GM23338 (cell line): ENCODE measurements at regions not wholly inside any gene's neighbourhood (a gene's known extent, or its start where the extent isn't known, plus 50 kb on each side); places are given as distances from the start of the nearest gene placed in this dataset.

Source experiments
- ATAC-seq: fragments of 200-7000 bp; cut with Tn5 transposase; 3 replicates; pipeline ENCODE4 v1.9.1; 2020
- DNase-seq: peaks from one replicate; pipeline ENCODE4 v3.0.0-alpha.2; 2015; ENCODE audit warnings: low spot score
- H2AFZ ChIP-seq: fragments of 200-600 bp; sonication (generic); 2 replicates; pipeline ENCODE4 v1.8.0; 2016; ENCODE audit warnings: antibody characterized with exemption, mild to moderate bottlenecking, moderate library complexity
- H3F3A ChIP-seq: fragments of 200-600 bp; sonication (generic); replicated peaks from 2 replicates; pipeline ENCODE4 v1.8.0; 2017; ENCODE audit warnings: antibody characterized with exemption, mixed run types, low read depth
- H3K27ac ChIP-seq: fragments of 200-600 bp; sonication (generic); 2 replicates; pipeline ENCODE4 v1.6.1; 2016; ENCODE audit warnings: low read depth
- H3K27me3 ChIP-seq: fragments of 200-600 bp; sonication (generic); 2 replicates; pipeline ENCODE4 v1.8.0; 2016; ENCODE audit warnings: mild to moderate bottlenecking, mixed run types, moderate library complexity; ENCODE audit not compliant: insufficient read depth
- H3K36me3 ChIP-seq: fragments of 200-600 bp; sonication (generic); 2 replicates; pipeline ENCODE4 v1.8.0; 2016; ENCODE audit warnings: mild to moderate bottlenecking; ENCODE audit not compliant: insufficient read depth
- H3K4me1 ChIP-seq: fragments of 200-600 bp; sonication (generic); 2 replicates; pipeline ENCODE4 v1.8.0; 2016; ENCODE audit warnings: mild to moderate bottlenecking, moderate library complexity; ENCODE audit not compliant: insufficient read depth
- H3K4me2 ChIP-seq: fragments of 200-600 bp; sonication (generic); 2 replicates; pipeline ENCODE4 v1.7.1; 2017; ENCODE audit warnings: mixed run types
- H3K4me3 ChIP-seq: fragments of 200-600 bp; sonication (generic); 2 replicates; pipeline ENCODE4 v1.6.1; 2016; ENCODE audit warnings: mixed run types
- H3K79me2 ChIP-seq: fragments of 200-600 bp; sonication (generic); replicated peaks from 2 replicates; pipeline ENCODE4 v1.8.0; 2017; ENCODE audit warnings: mild to moderate bottlenecking; ENCODE audit not compliant: insufficient read depth
- H3K9me2 ChIP-seq: fragments of 200-600 bp; sonication (generic); 2 replicates; pipeline ENCODE4 v1.8.0; 2017; ENCODE audit not compliant: insufficient read depth
- H4K20me1 ChIP-seq: fragments of 200-600 bp; sonication (generic); replicated peaks from 2 replicates; pipeline ENCODE4 v1.8.0; 2017; ENCODE audit warnings: mild to moderate bottlenecking; ENCODE audit not compliant: insufficient read depth
- H3K27ac Mint-ChIP-seq: 2 replicates; pipeline ENCODE4 v1.8.0; 2020; ENCODE audit warnings: inconsistent platforms, mild to moderate bottlenecking, moderate library complexity, mixed read lengths
- H3K27me3 Mint-ChIP-seq: 3 replicates; pipeline ENCODE4 v1.8.0; 2022; ENCODE audit warnings: low read depth, mild to moderate bottlenecking, moderate library complexity, mixed read lengths, inconsistent platforms; ENCODE audit not compliant: insufficient read depth, poor library complexity
- H3K36me3 Mint-ChIP-seq: 3 replicates; pipeline ENCODE4 v1.8.0; 2021; ENCODE audit warnings: low read depth, mild to moderate bottlenecking, inconsistent platforms, moderate library complexity, mixed read lengths
- H3K4me1 Mint-ChIP-seq: 3 replicates; pipeline ENCODE4 v1.8.0; 2020; ENCODE audit warnings: mild to moderate bottlenecking, inconsistent platforms, mixed read lengths
- H3K4me3 Mint-ChIP-seq: 3 replicates; pipeline ENCODE4 v1.8.0; 2021; ENCODE audit warnings: moderate library complexity, mild to moderate bottlenecking, inconsistent platforms, mixed read lengths
- H3K9me3 Mint-ChIP-seq: 3 replicates; pipeline ENCODE4 v1.8.0; 2020; ENCODE audit warnings: moderate library complexity, mild to moderate bottlenecking, inconsistent platforms, mixed read lengths
- CREB1 ChIP-seq: fragments of 250-450 bp; sonication (Bioruptor Pico); IDR thresholded peaks from 2 replicates; pipeline ENCODE4 v1.5.0; 2020; ENCODE audit warnings: low read depth, mild to moderate bottlenecking, moderate library complexity
- EZH2 ChIP-seq: fragments of 200-600 bp; sonication (generic); IDR thresholded peaks from one replicate; pipeline ENCODE4 v1.8.0; 2017; ENCODE audit warnings: antibody characterized with exemption, mild to moderate bottlenecking, low read depth; ENCODE audit not compliant: unreplicated experiment
- EZH2phosphoT487 ChIP-seq: fragments of 200-600 bp; sonication (generic); IDR thresholded peaks from one replicate; pipeline ENCODE4 v1.8.1; 2018; ENCODE audit warnings: antibody characterized with exemption; ENCODE audit not compliant: unreplicated experiment
- JUNB ChIP-seq: IDR thresholded peaks from one replicate; pipeline ENCODE4 v1.6.1; 2016; ENCODE audit warnings: antibody characterized with exemption; ENCODE audit not compliant: unreplicated experiment
- NANOG ChIP-seq: IDR thresholded peaks from 2 replicates; pipeline ENCODE4 v1.6.1; 2016; ENCODE audit warnings: antibody characterized with exemption, borderline replicate concordance
- POLR2AphosphoS5 ChIP-seq: IDR thresholded peaks from 2 replicates; pipeline ENCODE4 v1.6.1; 2016; ENCODE audit warnings: antibody characterized with exemption, low read depth
- STAT1 ChIP-seq: IDR thresholded peaks from one replicate; pipeline ENCODE4 v1.6.1; 2016; ENCODE audit warnings: antibody characterized with exemption; ENCODE audit not compliant: unreplicated experiment
- ZNF114 ChIP-seq: fragments of 250-450 bp; sonication (Bioruptor Pico); IDR thresholded peaks from 2 replicates; pipeline ENCODE4 v1.5.0; 2020; ENCODE audit warnings: mild to moderate bottlenecking, moderate library complexity
- ZNF331 ChIP-seq: fragments of 250-450 bp; sonication (Bioruptor Pico); IDR thresholded peaks from 2 replicates; pipeline ENCODE4 v1.5.0; 2020; ENCODE audit warnings: low read depth, mild to moderate bottlenecking, moderate library complexity
- TF ChIP-seq, protein P1 (sequence below): fragments of 250-450 bp; sonication (Bioruptor Pico); IDR thresholded peaks from 2 replicates; pipeline ENCODE4 v1.5.0; 2020; ENCODE audit warnings: mild to moderate bottlenecking, moderate library complexity
- TF ChIP-seq, protein P2 (sequence below), 2 experiments: fragments of 200-600 bp in 1 of 2; sonication (generic) in 1 of 2; conservative IDR thresholded peaks; 2 replicates each; pipeline versions ENCODE4 v1.5.1 to v1.6.1; 2016 to 2017; ENCODE audit warnings: antibody characterized with exemption in 2 of 2, low read depth in 2 of 2, mild to moderate bottlenecking in 2 of 2, moderate library complexity in 1 of 2
- TF ChIP-seq, protein P3 (sequence below): IDR thresholded peaks from 2 replicates; pipeline ENCODE4 v1.6.1; 2016; ENCODE audit warnings: antibody characterized with exemption

DNA sequence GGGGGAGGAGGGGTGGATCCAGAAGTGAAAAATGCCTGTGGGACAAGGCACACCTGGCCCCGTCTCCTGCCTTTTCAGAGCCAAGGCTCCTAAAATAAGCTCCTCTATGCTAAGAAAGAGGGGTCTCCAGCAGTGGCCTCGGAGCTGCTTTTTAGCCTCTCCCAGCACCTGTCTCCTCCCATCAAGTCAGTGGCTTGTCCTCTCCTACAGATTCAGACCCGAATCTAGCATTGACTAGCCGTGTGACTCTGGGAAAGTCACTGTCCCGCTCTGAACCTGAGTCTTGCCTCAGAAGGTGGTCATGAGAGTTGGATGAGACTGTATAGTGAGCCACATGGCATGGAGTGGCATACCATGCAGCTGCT lies 90.8 kb upstream of the THY1 start (continued):
- TF ChIP-seq, protein P1, sequence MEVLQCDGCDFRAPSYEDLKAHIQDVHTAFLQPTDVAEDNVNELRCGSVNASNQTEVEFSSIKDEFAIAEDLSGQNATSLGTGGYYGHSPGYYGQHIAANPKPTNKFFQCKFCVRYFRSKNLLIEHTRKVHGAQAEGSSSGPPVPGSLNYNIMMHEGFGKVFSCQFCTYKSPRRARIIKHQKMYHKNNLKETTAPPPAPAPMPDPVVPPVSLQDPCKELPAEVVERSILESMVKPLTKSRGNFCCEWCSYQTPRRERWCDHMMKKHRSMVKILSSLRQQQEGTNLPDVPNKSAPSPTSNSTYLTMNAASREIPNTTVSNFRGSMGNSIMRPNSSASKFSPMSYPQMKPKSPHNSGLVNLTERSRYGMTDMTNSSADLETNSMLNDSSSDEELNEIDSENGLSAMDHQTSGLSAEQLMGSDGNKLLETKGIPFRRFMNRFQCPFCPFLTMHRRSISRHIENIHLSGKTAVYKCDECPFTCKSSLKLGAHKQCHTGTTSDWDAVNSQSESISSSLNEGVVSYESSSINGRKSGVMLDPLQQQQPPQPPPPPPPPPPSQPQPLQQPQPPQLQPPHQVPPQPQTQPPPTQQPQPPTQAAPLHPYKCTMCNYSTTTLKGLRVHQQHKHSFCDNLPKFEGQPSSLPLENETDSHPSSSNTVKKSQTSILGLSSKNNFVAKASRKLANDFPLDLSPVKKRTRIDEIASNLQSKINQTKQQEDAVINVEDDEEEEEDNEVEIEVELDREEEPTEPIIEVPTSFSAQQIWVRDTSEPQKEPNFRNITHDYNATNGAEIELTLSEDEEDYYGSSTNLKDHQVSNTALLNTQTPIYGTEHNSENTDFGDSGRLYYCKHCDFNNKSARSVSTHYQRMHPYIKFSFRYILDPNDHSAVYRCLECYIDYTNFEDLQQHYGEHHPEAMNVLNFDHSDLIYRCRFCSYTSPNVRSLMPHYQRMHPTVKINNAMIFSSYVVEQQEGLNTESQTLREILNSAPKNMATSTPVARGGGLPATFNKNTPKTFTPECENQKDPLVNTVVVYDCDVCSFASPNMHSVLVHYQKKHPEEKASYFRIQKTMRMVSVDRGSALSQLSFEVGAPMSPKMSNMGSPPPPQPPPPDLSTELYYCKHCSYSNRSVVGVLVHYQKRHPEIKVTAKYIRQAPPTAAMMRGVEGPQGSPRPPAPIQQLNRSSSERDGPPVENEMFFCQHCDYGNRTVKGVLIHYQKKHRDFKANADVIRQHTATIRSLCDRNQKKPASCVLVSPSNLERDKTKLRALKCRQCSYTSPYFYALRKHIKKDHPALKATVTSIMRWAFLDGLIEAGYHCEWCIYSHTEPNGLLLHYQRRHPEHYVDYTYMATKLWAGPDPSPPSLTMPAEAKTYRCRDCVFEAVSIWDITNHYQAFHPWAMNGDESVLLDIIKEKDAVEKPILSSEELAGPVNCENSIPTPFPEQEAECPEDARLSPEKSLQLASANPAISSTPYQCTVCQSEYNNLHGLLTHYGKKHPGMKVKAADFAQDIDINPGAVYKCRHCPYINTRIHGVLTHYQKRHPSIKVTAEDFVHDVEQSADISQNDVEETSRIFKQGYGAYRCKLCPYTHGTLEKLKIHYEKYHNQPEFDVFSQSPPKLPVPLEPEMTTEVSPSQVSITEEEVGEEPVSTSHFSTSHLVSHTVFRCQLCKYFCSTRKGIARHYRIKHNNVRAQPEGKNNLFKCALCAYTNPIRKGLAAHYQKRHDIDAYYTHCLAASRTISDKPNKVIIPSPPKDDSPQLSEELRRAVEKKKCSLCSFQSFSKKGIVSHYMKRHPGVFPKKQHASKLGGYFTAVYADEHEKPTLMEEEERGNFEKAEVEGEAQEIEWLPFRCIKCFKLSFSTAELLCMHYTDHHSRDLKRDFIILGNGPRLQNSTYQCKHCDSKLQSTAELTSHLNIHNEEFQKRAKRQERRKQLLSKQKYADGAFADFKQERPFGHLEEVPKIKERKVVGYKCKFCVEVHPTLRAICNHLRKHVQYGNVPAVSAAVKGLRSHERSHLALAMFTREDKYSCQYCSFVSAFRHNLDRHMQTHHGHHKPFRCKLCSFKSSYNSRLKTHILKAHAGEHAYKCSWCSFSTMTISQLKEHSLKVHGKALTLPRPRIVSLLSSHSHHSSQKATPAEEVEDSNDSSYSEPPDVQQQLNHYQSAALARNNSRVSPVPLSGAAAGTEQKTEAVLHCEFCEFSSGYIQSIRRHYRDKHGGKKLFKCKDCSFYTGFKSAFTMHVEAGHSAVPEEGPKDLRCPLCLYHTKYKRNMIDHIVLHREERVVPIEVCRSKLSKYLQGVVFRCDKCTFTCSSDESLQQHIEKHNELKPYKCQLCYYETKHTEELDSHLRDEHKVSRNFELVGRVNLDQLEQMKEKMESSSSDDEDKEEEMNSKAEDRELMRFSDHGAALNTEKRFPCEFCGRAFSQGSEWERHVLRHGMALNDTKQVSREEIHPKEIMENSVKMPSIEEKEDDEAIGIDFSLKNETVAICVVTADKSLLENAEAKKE (CRISPR knock-in tag) = no peak
- TF ChIP-seq EZH2phosphoT487 = no peak

DNA sequence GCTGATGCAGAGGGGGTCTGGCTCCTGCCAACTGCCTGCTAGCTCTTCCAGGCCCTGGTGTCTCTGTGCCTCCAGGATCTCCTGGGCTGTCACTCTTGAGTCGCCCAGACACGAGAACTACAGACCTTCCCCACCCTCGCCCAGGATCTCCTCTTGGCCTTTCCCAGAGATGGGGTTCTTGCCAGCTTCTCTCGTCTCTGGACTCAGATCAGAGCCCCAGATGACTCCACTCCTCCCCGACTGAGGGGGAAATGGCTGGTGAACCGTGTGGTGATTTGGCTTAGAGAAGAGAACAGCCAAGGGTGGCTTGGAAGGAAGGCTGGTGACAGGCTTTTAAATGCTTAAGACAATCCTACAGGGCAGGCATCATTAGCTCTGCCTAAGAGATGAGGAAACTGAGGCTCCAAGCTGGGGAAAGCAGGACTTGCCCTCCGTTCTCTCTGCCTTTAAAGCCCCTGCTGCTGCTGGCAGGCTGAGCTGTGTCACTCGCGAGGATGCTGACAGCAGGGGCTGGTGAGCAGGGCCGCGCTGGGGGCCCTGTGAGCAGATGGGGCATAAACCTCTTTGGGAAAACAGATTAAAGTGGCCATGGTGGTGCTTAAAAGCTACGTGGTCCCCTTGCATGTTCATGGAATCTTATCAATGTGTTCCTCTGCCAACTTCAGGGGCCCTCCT lies 90.3 kb upstream of the THY1 start:
- H3K27me3 Mint-ChIP-seq = peaks cover 9% of the 10 kb centered on the region
- TF ChIP-seq EZH2 = no peak
- no peak for TF ChIP-seq POLR2AphosphoS5
- no peak for TF ChIP-seq STAT1
- TF ChIP-seq ZNF331 (CRISPR knock-in tag) = no peak
- no peak for TF ChIP-seq EZH2phosphoT487
- no peak for TF ChIP-seq ZNF114 (CRISPR knock-in tag)
- TF ChIP-seq CREB1 (CRISPR knock-in tag) = no peak
- no peak for TF ChIP-seq JUNB
- TF ChIP-seq, protein P2, sequence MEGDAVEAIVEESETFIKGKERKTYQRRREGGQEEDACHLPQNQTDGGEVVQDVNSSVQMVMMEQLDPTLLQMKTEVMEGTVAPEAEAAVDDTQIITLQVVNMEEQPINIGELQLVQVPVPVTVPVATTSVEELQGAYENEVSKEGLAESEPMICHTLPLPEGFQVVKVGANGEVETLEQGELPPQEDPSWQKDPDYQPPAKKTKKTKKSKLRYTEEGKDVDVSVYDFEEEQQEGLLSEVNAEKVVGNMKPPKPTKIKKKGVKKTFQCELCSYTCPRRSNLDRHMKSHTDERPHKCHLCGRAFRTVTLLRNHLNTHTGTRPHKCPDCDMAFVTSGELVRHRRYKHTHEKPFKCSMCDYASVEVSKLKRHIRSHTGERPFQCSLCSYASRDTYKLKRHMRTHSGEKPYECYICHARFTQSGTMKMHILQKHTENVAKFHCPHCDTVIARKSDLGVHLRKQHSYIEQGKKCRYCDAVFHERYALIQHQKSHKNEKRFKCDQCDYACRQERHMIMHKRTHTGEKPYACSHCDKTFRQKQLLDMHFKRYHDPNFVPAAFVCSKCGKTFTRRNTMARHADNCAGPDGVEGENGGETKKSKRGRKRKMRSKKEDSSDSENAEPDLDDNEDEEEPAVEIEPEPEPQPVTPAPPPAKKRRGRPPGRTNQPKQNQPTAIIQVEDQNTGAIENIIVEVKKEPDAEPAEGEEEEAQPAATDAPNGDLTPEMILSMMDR (conservative IDR thresholded peaks at IDR 0.05; ENCODE audit: low read depth in 2 of 2) = no peak
- no peak for TF ChIP-seq NANOG
- TF ChIP-seq, protein P3, sequence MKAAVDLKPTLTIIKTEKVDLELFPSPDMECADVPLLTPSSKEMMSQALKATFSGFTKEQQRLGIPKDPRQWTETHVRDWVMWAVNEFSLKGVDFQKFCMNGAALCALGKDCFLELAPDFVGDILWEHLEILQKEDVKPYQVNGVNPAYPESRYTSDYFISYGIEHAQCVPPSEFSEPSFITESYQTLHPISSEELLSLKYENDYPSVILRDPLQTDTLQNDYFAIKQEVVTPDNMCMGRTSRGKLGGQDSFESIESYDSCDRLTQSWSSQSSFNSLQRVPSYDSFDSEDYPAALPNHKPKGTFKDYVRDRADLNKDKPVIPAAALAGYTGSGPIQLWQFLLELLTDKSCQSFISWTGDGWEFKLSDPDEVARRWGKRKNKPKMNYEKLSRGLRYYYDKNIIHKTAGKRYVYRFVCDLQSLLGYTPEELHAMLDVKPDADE = no peak

More for the DNA sequence above, 90.3 kb upstream of the THY1 start:
- H3K4me1 Mint-ChIP-seq = peaks cover 8% of the 10 kb centered on the region
- H3K27me3 ChIP-seq = no peaks in the 10 kb centered on the region
- no peaks in the 10 kb centered on the region for H3K36me3 ChIP-seq
- peaks cover 3% of the 10 kb centered on the region; the same call in 1 of the 2 replicates for H3K4me1 ChIP-seq
- H2AFZ ChIP-seq = no peak overlapping the region
- no peaks in the 10 kb centered on the region for H3F3A ChIP-seq
- H3K27ac Mint-ChIP-seq = no peak overlapping the region
- no peaks in the 10 kb centered on the region; the same call in 1 of the 2 replicates for H4K20me1 ChIP-seq
- H3K27ac ChIP-seq = no peak overlapping the region
- H3K79me2 ChIP-seq = no peaks in the 10 kb centered on the region
- peak; percentile 21; the same call in 1 of the 3 replicates for ATAC-seq
- H3K9me2 ChIP-seq = no peaks in the 10 kb centered on the region
- H3K4me3 Mint-ChIP-seq = no peak overlapping the region
- H3K4me3 ChIP-seq = no peak overlapping the region
- no peak overlapping the region for H3K4me2 ChIP-seq
- peaks cover 11% of the 10 kb centered on the region for H3K9me3 Mint-ChIP-seq
- no peaks in the 10 kb centered on the region for H3K36me3 Mint-ChIP-seq
- no peak for DNase-seq
